ENCODE measurements at regions not wholly inside any gene's neighbourhood (a gene's known extent, or its start where the extent isn't known, plus 50 kb on each side); places are given as distances from the start of the nearest gene placed in this dataset.

GRCh38 chr14:28344381-28344780 is 422.2 kb upstream of the FOXG1 start:
- TF ChIP-seq CTCF (IDR thresholded peaks at IDR 0.05): no peak
- no peak for TF ChIP-seq POLR2A (IDR thresholded peaks at IDR 0.05)

All from thyroid gland (tissue), 4 donors.